ENCODE measurements at regions not wholly inside any gene's neighbourhood (a gene's known extent, or its start where the extent isn't known, plus 50 kb on each side); places are given as distances from the start of the nearest gene placed in this dataset.
"Not testable (repeated sequence)": the region's sequence is repeated elsewhere in the genome, so short reads cannot be mapped to it uniquely, and the experiment has no call there.

- DNase-seq (ENCODE audit: low spot score), result no peak
- TF ChIP-seq CTCF (IDR thresholded peaks at IDR 0.05), result no peak
- no peak for ATAC-seq (ENCODE audit: low FRiP score)
These were observed 272.5 kb downstream of the TTC8 start for GRCh38 chr14:89096946-89097345.

DNA sequence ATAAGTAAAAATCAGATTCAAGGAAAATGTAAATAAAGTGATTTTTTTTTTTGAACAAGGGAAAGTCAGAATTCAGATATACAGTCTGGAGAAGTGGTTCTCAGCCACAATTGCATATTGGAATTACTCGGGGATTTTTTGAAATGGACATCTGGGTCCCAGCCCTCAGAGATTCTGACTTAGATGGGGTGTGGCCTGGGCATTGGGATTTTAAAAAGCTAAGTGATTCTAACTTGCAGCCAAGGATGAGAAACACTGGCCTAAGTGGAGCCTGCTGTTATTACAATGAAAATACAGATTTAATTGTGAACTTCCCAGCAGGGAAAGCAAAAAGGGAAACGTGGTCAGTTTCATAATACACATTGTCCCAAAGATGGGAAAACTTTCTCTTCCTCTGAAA is 273.8 kb downstream of the TTC8 start:
- no peak for ATAC-seq (ENCODE audit: low FRiP score)
- no peak for DNase-seq (ENCODE audit: low spot score)
- TF ChIP-seq CTCF (IDR thresholded peaks at IDR 0.05), result no peak

- ATAC-seq (ENCODE audit: low FRiP score), result not testable (repeated sequence)
These were observed 279.8 kb downstream of the TTC8 start for GRCh38 chr14:89104171-89104817.

DNA sequence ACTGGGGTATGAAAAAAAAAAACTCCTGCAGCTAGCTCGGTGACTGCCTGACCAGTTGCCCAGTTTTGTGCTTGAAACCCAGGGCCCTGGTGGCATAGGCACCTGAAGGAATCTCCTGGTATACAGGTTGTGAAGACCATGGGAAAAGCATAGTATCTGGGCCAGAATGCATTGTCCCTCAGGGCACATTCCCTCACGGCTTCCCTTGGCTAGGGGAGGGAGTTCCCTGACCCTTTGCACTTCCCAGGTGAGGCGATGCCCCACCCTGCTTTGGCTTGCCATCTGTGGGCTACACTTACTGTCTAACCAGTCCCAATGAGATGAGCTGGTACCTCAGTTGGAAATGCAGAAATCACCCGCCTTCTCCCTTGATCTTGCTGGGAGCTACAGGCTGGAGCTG is 280.4 kb downstream of the TTC8 start:
- ATAC-seq (ENCODE audit: low FRiP score); DNase-seq (ENCODE audit: low spot score): not testable (repeated sequence)

More at GRCh38 chr14:89104171-89104817, 279.8 kb downstream of the TTC8 start:
- not testable (repeated sequence) for DNase-seq (ENCODE audit: low spot score)
